H9 (cell line): ENCODE measurements at regions not wholly inside any gene's neighbourhood (a gene's known extent, or its start where the extent isn't known, plus 50 kb on each side); places are given as distances from the start of the nearest gene placed in this dataset.

Source experiments
- DNase-seq: peaks from one replicate; pipeline ENCODE4 v3.0.0-alpha.2; 2017
- H2AFZ ChIP-seq: one replicate; pipeline ENCODE4 v1.6.1; 2013; ENCODE audit warnings: mild to moderate bottlenecking, low read length, control low read depth, moderate library complexity
- H2AK5ac ChIP-seq: 2 replicates; pipeline ENCODE4 v1.6.1; 2013; ENCODE audit warnings: low read length, control low read depth, mixed read lengths; ENCODE audit not compliant: insufficient read length
- H2BK120ac ChIP-seq: one replicate; pipeline ENCODE4 v1.6.1; 2013; ENCODE audit warnings: low read depth, mild to moderate bottlenecking, low read length, control low read depth, inconsistent platforms; ENCODE audit not compliant: poor library complexity, severe bottlenecking
- H2BK12ac ChIP-seq: 2 replicates; pipeline ENCODE4 v1.6.1; 2013; ENCODE audit warnings: low read length, control low read depth, mixed read lengths, low read depth; ENCODE audit not compliant: insufficient read length
- H2BK15ac ChIP-seq: 2 replicates; pipeline ENCODE4 v1.6.1; 2013; ENCODE audit warnings: low read depth, low read length, control low read depth
- H2BK20ac ChIP-seq: one replicate; pipeline ENCODE4 v1.6.1; 2013; ENCODE audit warnings: low read depth, mild to moderate bottlenecking, low read length, control low read depth, inconsistent platforms; ENCODE audit not compliant: poor library complexity, severe bottlenecking
- H2BK5ac ChIP-seq: 2 replicates; pipeline ENCODE4 v1.6.1; 2013; ENCODE audit warnings: low read length, control low read depth, mixed read lengths; ENCODE audit not compliant: insufficient read length
- H3K14ac ChIP-seq: 2 replicates; pipeline ENCODE4 v1.6.1; 2013; ENCODE audit warnings: low read length, control low read depth; ENCODE audit not compliant: insufficient read depth
- H3K18ac ChIP-seq: 2 replicates; pipeline ENCODE4 v1.6.1; 2013; ENCODE audit warnings: low read depth, mild to moderate bottlenecking, mixed read lengths, low read length, control low read depth; ENCODE audit not compliant: insufficient read length
- H3K23ac ChIP-seq: 2 replicates; pipeline ENCODE4 v1.6.1; 2013; ENCODE audit warnings: low read length, control low read depth, mixed read lengths, low read depth; ENCODE audit not compliant: insufficient read length
- H3K23me2 ChIP-seq: 2 replicates; pipeline ENCODE4 v1.6.1; 2013; ENCODE audit warnings: low read depth, mild to moderate bottlenecking, mixed read lengths, low read length, control low read depth; ENCODE audit not compliant: insufficient read length, poor library complexity, severe bottlenecking
- H3K27ac ChIP-seq: 2 replicates; pipeline ENCODE4 v1.5.1; 2013; ENCODE audit warnings: low read length, control low read depth, mixed read lengths, low read depth; ENCODE audit not compliant: insufficient read length
- H3K27me3 ChIP-seq: 2 replicates; pipeline ENCODE4 v1.6.1; 2013; ENCODE audit warnings: low read length, control low read depth, inconsistent platforms; ENCODE audit not compliant: insufficient read depth
- H3K4ac ChIP-seq: 2 replicates; pipeline ENCODE4 v1.6.1; 2013; ENCODE audit warnings: low read depth, mild to moderate bottlenecking, control low read depth, inconsistent platforms, low read length, moderate library complexity
- H3K4me1 ChIP-seq: 2 replicates; pipeline ENCODE4 v1.6.1; 2013; ENCODE audit warnings: low read length, control low read depth, inconsistent platforms; ENCODE audit not compliant: insufficient read depth
- H3K4me2 ChIP-seq: 2 replicates; pipeline ENCODE4 v1.6.1; 2013; ENCODE audit warnings: low read length, control low read depth, mixed read lengths; ENCODE audit not compliant: insufficient read length, insufficient read depth
- H3K56ac ChIP-seq: 2 replicates; pipeline ENCODE4 v1.6.1; 2013; ENCODE audit warnings: low read depth, mild to moderate bottlenecking, mixed read lengths, low read length, control low read depth; ENCODE audit not compliant: insufficient read length
- H3K79me1 ChIP-seq: 2 replicates; pipeline ENCODE4 v1.6.1; 2013; ENCODE audit warnings: low read depth, mild to moderate bottlenecking, moderate library complexity, low read length, control low read depth, inconsistent platforms; ENCODE audit not compliant: insufficient read depth, poor library complexity, severe bottlenecking
- H3K79me2 ChIP-seq: 2 replicates; pipeline ENCODE4 v1.6.1; 2013; ENCODE audit warnings: low read length, control low read depth, inconsistent platforms; ENCODE audit not compliant: insufficient read depth
- H3K9ac ChIP-seq: 2 replicates; pipeline ENCODE4 v1.6.1; 2013; ENCODE audit warnings: low read length, control low read depth, mixed read lengths; ENCODE audit not compliant: insufficient read length; ENCODE audit errors: extremely low read depth
- H3K9me3 ChIP-seq: one replicate; pipeline ENCODE4 v1.6.1; 2013; ENCODE audit warnings: low read depth, low read length, inconsistent platforms; ENCODE audit not compliant: control insufficient read depth
- H3T11ph ChIP-seq: one replicate; pipeline ENCODE4 v1.6.1; 2013; ENCODE audit warnings: mild to moderate bottlenecking, low read length, control low read depth, inconsistent platforms
- H4K20me1 ChIP-seq: one replicate; pipeline ENCODE4 v1.6.1; 2013; ENCODE audit not compliant: control insufficient read depth, insufficient read length, insufficient read depth
- H4K5ac ChIP-seq: 2 replicates; pipeline ENCODE4 v1.6.1; 2013; ENCODE audit warnings: low read depth, mild to moderate bottlenecking, mixed read lengths, low read length, control low read depth; ENCODE audit not compliant: insufficient read length
- H4K8ac ChIP-seq: replicated peaks from 2 replicates; pipeline ENCODE4 v1.6.1; 2013; ENCODE audit warnings: low read length, control low read depth, mixed read lengths, low read depth; ENCODE audit not compliant: insufficient read length
- H4K91ac ChIP-seq: 2 replicates; pipeline ENCODE4 v1.6.1; 2013; ENCODE audit warnings: low read depth, mild to moderate bottlenecking, moderate library complexity, mixed read lengths, low read length, control low read depth; ENCODE audit not compliant: insufficient read length
- H3K27ac Mint-ChIP-seq, 3 experiments: 2 replicates in 2 of 3; 3 replicates in 1 of 3; pipeline ENCODE4 v1.8.0; 2020 to 2021; ENCODE audit warnings: mixed read lengths in 3 of 3, mild to moderate bottlenecking in 1 of 3, moderate library complexity in 1 of 3
- H3K27me3 Mint-ChIP-seq: 2 replicates; pipeline ENCODE4 v1.8.0; 2021; ENCODE audit warnings: low read depth, mild to moderate bottlenecking, moderate library complexity, mixed read lengths
- H3K36me3 Mint-ChIP-seq, 3 experiments: 2 replicates in 2 of 3; 3 replicates in 1 of 3; pipeline ENCODE4 v1.8.0; 2020 to 2021; ENCODE audit warnings: low read depth in 3 of 3, mixed read lengths in 3 of 3; ENCODE audit not compliant: insufficient read depth in 1 of 3
- H3K4me1 Mint-ChIP-seq, 2 experiments: 2 replicates each; pipeline ENCODE4 v1.8.0; 2020; ENCODE audit warnings: mixed read lengths in 2 of 2
- H3K4me3 Mint-ChIP-seq, 2 experiments: 2 replicates in 1 of 2; 3 replicates in 1 of 2; pipeline ENCODE4 v1.8.0; 2020 to 2021; ENCODE audit warnings: mild to moderate bottlenecking in 2 of 2, mixed read lengths in 2 of 2, moderate library complexity in 1 of 2
- H3K9me3 Mint-ChIP-seq, 2 experiments: 2 replicates in 1 of 2; 3 replicates in 1 of 2; pipeline ENCODE4 v1.8.0; 2020; ENCODE audit warnings: mild to moderate bottlenecking in 2 of 2, mixed read lengths in 2 of 2, moderate library complexity in 1 of 2
- WGBS: extraction: QIAGEN DNeasy Blood & Tissue Kit; methylation state at CpG from one replicate; pipeline ENCODE4 v1.1.7; 2013; ENCODE audit warnings: missing lambda C conversion rate, low lambda C conversion rate, mixed read lengths; ENCODE audit not compliant: insufficient read length; ENCODE audit errors: extremely low coverage; 5-methylcytosine and 5-hydroxymethylcytosine counted together
- TF ChIP-seq, protein P1 (sequence below): fragments of 200-600 bp; sonication (generic); conservative IDR thresholded peaks from 3 replicates; pipeline ENCODE4 v1.8.0; 2021; ENCODE audit warnings: antibody characterized with exemption, mild to moderate bottlenecking

DNA sequence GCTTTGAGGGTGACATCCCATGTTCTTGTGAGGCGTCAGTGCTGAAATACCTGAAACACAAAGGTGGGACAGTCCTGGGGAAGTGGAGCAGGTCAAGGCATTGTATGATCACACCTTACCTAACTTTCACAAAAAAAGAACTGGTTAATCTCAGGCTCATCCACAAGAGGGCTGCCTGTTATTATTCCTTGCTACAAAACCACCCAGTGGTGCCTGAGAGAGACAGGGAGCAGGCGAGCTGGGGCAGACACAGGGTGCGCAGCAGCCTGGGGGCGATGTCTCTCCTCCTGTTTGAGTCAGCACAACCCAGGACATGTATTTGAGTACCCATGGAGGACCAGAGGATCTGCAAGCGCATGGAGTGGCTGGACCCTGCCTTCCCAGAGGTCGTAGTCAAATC, 316.8 kb upstream of the ATP10A start:
- H3K14ac ChIP-seq: no peak overlapping the region
- no peaks in the 10 kb centered on the region for H3K27me3 ChIP-seq
- no peaks in the 10 kb centered on the region for H3K79me2 ChIP-seq
- no peak overlapping the region for H3K9ac ChIP-seq
- no peak overlapping the region for H3T11ph ChIP-seq
- H4K91ac ChIP-seq: no peak overlapping the region
- no peak overlapping the region for H2BK20ac ChIP-seq
- no peak overlapping the region for H2AFZ ChIP-seq
- H2BK5ac ChIP-seq: no peak overlapping the region
- peak; percentile 91 for DNase-seq
- no peaks in the 10 kb centered on the region for H4K20me1 ChIP-seq
- H3K4me1 Mint-ChIP-seq: peaks cover 15 to 17% of the 10 kb centered on the region in 2 experiments
- H3K4me2 ChIP-seq: no peak overlapping the region
- TF ChIP-seq, protein P1, sequence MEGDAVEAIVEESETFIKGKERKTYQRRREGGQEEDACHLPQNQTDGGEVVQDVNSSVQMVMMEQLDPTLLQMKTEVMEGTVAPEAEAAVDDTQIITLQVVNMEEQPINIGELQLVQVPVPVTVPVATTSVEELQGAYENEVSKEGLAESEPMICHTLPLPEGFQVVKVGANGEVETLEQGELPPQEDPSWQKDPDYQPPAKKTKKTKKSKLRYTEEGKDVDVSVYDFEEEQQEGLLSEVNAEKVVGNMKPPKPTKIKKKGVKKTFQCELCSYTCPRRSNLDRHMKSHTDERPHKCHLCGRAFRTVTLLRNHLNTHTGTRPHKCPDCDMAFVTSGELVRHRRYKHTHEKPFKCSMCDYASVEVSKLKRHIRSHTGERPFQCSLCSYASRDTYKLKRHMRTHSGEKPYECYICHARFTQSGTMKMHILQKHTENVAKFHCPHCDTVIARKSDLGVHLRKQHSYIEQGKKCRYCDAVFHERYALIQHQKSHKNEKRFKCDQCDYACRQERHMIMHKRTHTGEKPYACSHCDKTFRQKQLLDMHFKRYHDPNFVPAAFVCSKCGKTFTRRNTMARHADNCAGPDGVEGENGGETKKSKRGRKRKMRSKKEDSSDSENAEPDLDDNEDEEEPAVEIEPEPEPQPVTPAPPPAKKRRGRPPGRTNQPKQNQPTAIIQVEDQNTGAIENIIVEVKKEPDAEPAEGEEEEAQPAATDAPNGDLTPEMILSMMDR: peak; percentile 77
- no peaks in the 10 kb centered on the region for H3K23me2 ChIP-seq
- H3K9me3 ChIP-seq: no peaks in the 10 kb centered on the region
- no peaks in the 10 kb centered on the region for H3K9me3 Mint-ChIP-seq
- no peak overlapping the region for H4K5ac ChIP-seq
- no peak overlapping the region for H3K18ac ChIP-seq
- peaks cover 3% of the 10 kb centered on the region; the same call in 1 of the 2 replicates for H3K4me1 ChIP-seq
- no peak overlapping the region for H4K8ac ChIP-seq
- H2BK15ac ChIP-seq: no peak overlapping the region
- H3K23ac ChIP-seq: no peak overlapping the region
- H3K79me1 ChIP-seq: no peaks in the 10 kb centered on the region
- no peak overlapping the region for H3K4ac ChIP-seq
- H3K56ac ChIP-seq: no peak overlapping the region
- no peak overlapping the region for H3K4me3 Mint-ChIP-seq
- no peak overlapping the region for H3K27ac ChIP-seq
- H3K27me3 Mint-ChIP-seq: no peaks in the 10 kb centered on the region
- peak overlapping the region in 1 of 3 experiments; percentile 49; a peak in 1 of 7 replicates for H3K27ac Mint-ChIP-seq
- WGBS: no CpG with 5 or more reads among the region's 6 CpGs
- H2BK12ac ChIP-seq: no peak overlapping the region
- H3K36me3 Mint-ChIP-seq: no peaks in the 10 kb centered on the region; a peak in 1 of 7 replicates
- H2BK120ac ChIP-seq: no peak overlapping the region
- no peak overlapping the region for H2AK5ac ChIP-seq
